HG02981 (cell line): ENCODE measurements at regions not wholly inside any gene's neighbourhood (a gene's known extent, or its start where the extent isn't known, plus 50 kb on each side); places are given as distances from the start of the nearest gene placed in this dataset.
"Not testable (repeated sequence)": the region's sequence is repeated elsewhere in the genome, so short reads cannot be mapped to it uniquely, and the experiment has no call there.

Experiments
- ATAC-seq: cut with Tn5 transposase; IDR thresholded peaks from one replicate; pipeline ENCODE4 v1.9.1; 2021; ENCODE audit warnings: mild to moderate bottlenecking, moderate library complexity; ENCODE audit not compliant: unreplicated experiment

- ATAC-seq = no peak
Observed at GRCh38 chr2:82226441-82226840, 1921.9 kb upstream of the LRRTM1 start.

GRCh38 chr2:82224301-82224940 is 1919.9 kb upstream of the LRRTM1 start:
- no peak for ATAC-seq

- no peak for ATAC-seq
Observed at GRCh38 chr2:82215212-82215611, 1910.7 kb upstream of the LRRTM1 start.

- ATAC-seq = no peak
Observed at GRCh38 chr2:82199493-82199852, 1894.9 kb upstream of the LRRTM1 start.

GRCh38 chr2:82198809-82199492 is 1894.4 kb upstream of the LRRTM1 start:
- ATAC-seq = no peak

GRCh38 chr2:82182270-82182669 is 1877.7 kb upstream of the LRRTM1 start:
- ATAC-seq = no peak

GRCh38 chr2:82175210-82175609 is 1870.7 kb upstream of the LRRTM1 start:
- not testable (repeated sequence) for ATAC-seq

GRCh38 chr2:82172483-82172882 is 1867.9 kb upstream of the LRRTM1 start:
- ATAC-seq = no peak

GRCh38 chr2:82169379-82169778 is 1864.8 kb upstream of the LRRTM1 start:
- ATAC-seq = no peak

GRCh38 chr2:82165377-82165776 is 1860.8 kb upstream of the LRRTM1 start:
- no peak for ATAC-seq

- no peak for ATAC-seq
Observed at GRCh38 chr2:82158150-82158549, 1853.6 kb upstream of the LRRTM1 start.

- no peak for ATAC-seq
Observed at GRCh38 chr2:82155469-82155868, 1850.9 kb upstream of the LRRTM1 start.

GRCh38 chr2:82143343-82143742 is 1838.8 kb upstream of the LRRTM1 start:
- no peak for ATAC-seq

- no peak for ATAC-seq
Observed at GRCh38 chr2:82139979-82140611, 1835.5 kb upstream of the LRRTM1 start.

GRCh38 chr2:82137441-82137840 is 1832.9 kb upstream of the LRRTM1 start:
- ATAC-seq = no peak

- no peak for ATAC-seq
Observed at GRCh38 chr2:82128051-82128450, 1823.5 kb upstream of the LRRTM1 start.

- ATAC-seq = no peak
Observed at GRCh38 chr2:82124629-82125028, 1820.1 kb upstream of the LRRTM1 start.

- ATAC-seq = no peak
Observed at GRCh38 chr2:82120654-82121053, 1816.1 kb upstream of the LRRTM1 start.

- ATAC-seq = no peak
Observed at GRCh38 chr2:82120115-82120514, 1815.6 kb upstream of the LRRTM1 start.

GRCh38 chr2:82109418-82109817 is 1804.9 kb upstream of the LRRTM1 start:
- no peak for ATAC-seq

- ATAC-seq = no peak
Observed at GRCh38 chr2:82098617-82099016, 1794.1 kb upstream of the LRRTM1 start.

GRCh38 chr2:82089518-82089917 is 1785.0 kb upstream of the LRRTM1 start:
- ATAC-seq = no peak
